ENCODE measurements at regions not wholly inside any gene's neighbourhood (a gene's known extent, or its start where the extent isn't known, plus 50 kb on each side); places are given as distances from the start of the nearest gene placed in this dataset.

- TF ChIP-seq YY1 (IDR thresholded peaks at IDR 0.05; ENCODE audit: low read depth) (no peak), MAX (IDR thresholded peaks at IDR 0.05) (no peak), TAF1 (IDR thresholded peaks at IDR 0.05; ENCODE audit: low read depth) (no peak), TCF12 (IDR thresholded peaks at IDR 0.05; ENCODE audit: low read depth) (no peak), TEAD4 (IDR thresholded peaks at IDR 0.05) (no peak), RAD21 (IDR thresholded peaks at IDR 0.05; ENCODE audit: low read depth) (no peak), ZBTB7A (IDR thresholded peaks at IDR 0.05; ENCODE audit: low read depth) (no peak), FOXM1 (IDR thresholded peaks at IDR 0.05; ENCODE audit: borderline replicate concordance, low read depth) (no peak), CREB1 (IDR thresholded peaks at IDR 0.05; ENCODE audit: low read depth) (no peak), REST (IDR thresholded peaks at IDR 0.05; ENCODE audit: low read depth) (no peak), USF1 (IDR thresholded peaks at IDR 0.05) (no peak), EP300 (IDR thresholded peaks at IDR 0.05; ENCODE audit: borderline replicate concordance) (no peak), CEBPB (IDR thresholded peaks at IDR 0.05) (no peak), NFIC (IDR thresholded peaks at IDR 0.05) (no peak), EGR1 (IDR thresholded peaks at IDR 0.05) (no peak)
Measured at GRCh38 chr11:70811483-70811882, 413.2 kb downstream of the CTTN start.

GRCh38 chr11:70811915-70812314, 413.6 kb downstream of the CTTN start:
- TF ChIP-seq YY1 (IDR thresholded peaks at IDR 0.05; ENCODE audit: low read depth) (no peak), TCF12 (IDR thresholded peaks at IDR 0.05; ENCODE audit: low read depth) (no peak), REST (IDR thresholded peaks at IDR 0.05; ENCODE audit: low read depth) (no peak), TEAD4 (IDR thresholded peaks at IDR 0.05) (no peak), RAD21 (IDR thresholded peaks at IDR 0.05; ENCODE audit: low read depth) (no peak), EP300 (IDR thresholded peaks at IDR 0.05; ENCODE audit: borderline replicate concordance) (no peak), FOXM1 (IDR thresholded peaks at IDR 0.05; ENCODE audit: borderline replicate concordance, low read depth) (no peak), CEBPB (IDR thresholded peaks at IDR 0.05) (no peak), NFIC (IDR thresholded peaks at IDR 0.05) (no peak), ZBTB7A (IDR thresholded peaks at IDR 0.05; ENCODE audit: low read depth) (no peak), TAF1 (IDR thresholded peaks at IDR 0.05; ENCODE audit: low read depth) (no peak), MAX (IDR thresholded peaks at IDR 0.05) (no peak), EGR1 (IDR thresholded peaks at IDR 0.05) (no peak), USF1 (IDR thresholded peaks at IDR 0.05) (no peak), CREB1 (IDR thresholded peaks at IDR 0.05; ENCODE audit: low read depth) (no peak)

GRCh38 chr11:70812472-70812871, 414.1 kb downstream of the CTTN start:
- TF ChIP-seq RAD21 (IDR thresholded peaks at IDR 0.05; ENCODE audit: low read depth) (no peak), CEBPB (IDR thresholded peaks at IDR 0.05) (no peak), TEAD4 (IDR thresholded peaks at IDR 0.05) (no peak)

- TF ChIP-seq CREB1 (IDR thresholded peaks at IDR 0.05; ENCODE audit: low read depth) (no peak), TAF1 (IDR thresholded peaks at IDR 0.05; ENCODE audit: low read depth) (no peak), MAX (IDR thresholded peaks at IDR 0.05) (no peak), TEAD4 (IDR thresholded peaks at IDR 0.05) (no peak), USF1 (IDR thresholded peaks at IDR 0.05) (no peak), CEBPB (IDR thresholded peaks at IDR 0.05) (no peak), EP300 (IDR thresholded peaks at IDR 0.05; ENCODE audit: borderline replicate concordance) (no peak), ZBTB7A (IDR thresholded peaks at IDR 0.05; ENCODE audit: low read depth) (no peak), FOXM1 (IDR thresholded peaks at IDR 0.05; ENCODE audit: borderline replicate concordance, low read depth) (no peak), RAD21 (IDR thresholded peaks at IDR 0.05; ENCODE audit: low read depth) (no peak), NFIC (IDR thresholded peaks at IDR 0.05) (no peak), YY1 (IDR thresholded peaks at IDR 0.05; ENCODE audit: low read depth) (no peak), EGR1 (IDR thresholded peaks at IDR 0.05) (no peak), REST (IDR thresholded peaks at IDR 0.05; ENCODE audit: low read depth) (no peak), TCF12 (IDR thresholded peaks at IDR 0.05; ENCODE audit: low read depth) (no peak)
Measured at GRCh38 chr11:70813651-70814050, 415.3 kb downstream of the CTTN start.
